PFSK-1 (cell line): ENCODE measurements at regions not wholly inside any gene's neighbourhood (a gene's known extent, or its start where the extent isn't known, plus 50 kb on each side); places are given as distances from the start of the nearest gene placed in this dataset.

ENCODE experiments used
- FOXP2 ChIP-seq: optimal IDR thresholded peaks from 2 replicates; pipeline ENCODE3; 2011; ENCODE audit warnings: borderline replicate concordance, control low read depth, inconsistent platforms; ENCODE audit not compliant: insufficient read depth; ENCODE audit errors: extremely low read length, extremely low read depth
- POLR2AphosphoS5 ChIP-seq: IDR thresholded peaks from 2 replicates; pipeline ENCODE4 v1.6.1; 2012; ENCODE audit warnings: low read depth, mild to moderate bottlenecking, control low read depth, low read length, moderate library complexity
- REST ChIP-seq, 2 experiments: IDR thresholded peaks; 2 replicates each; pipeline versions ENCODE4 v1.6.1 to v1.8.0; 2011 to 2012; ENCODE audit warnings: low read depth in 2 of 2, low read length in 2 of 2, control low read depth in 1 of 2, inconsistent platforms in 1 of 2, mild to moderate bottlenecking in 1 of 2, moderate library complexity in 1 of 2; ENCODE audit not compliant: insufficient read depth in 1 of 2
- SIN3A ChIP-seq: IDR thresholded peaks from 2 replicates; pipeline ENCODE4 v1.6.1; 2012; ENCODE audit warnings: mild to moderate bottlenecking, low read length, moderate library complexity, borderline replicate concordance; ENCODE audit not compliant: insufficient read depth
- TAF1 ChIP-seq: IDR thresholded peaks from 2 replicates; pipeline ENCODE4 v1.6.1; 2012; ENCODE audit warnings: low read length, control low read depth, borderline replicate concordance; ENCODE audit not compliant: insufficient read depth

GRCh38 chr4:58499182-58499581 is 1389.0 kb upstream of the IGFBP7 start:
- TF ChIP-seq TAF1 (no peak), FOXP2 (no peak), SIN3A (no peak), POLR2AphosphoS5 (no peak), REST (IDR thresholded peaks at IDR 0.05; ENCODE audit: insufficient read depth in 1 of 2, low read depth in 2 of 2, low read length in 2 of 2) (no peak)

GRCh38 chr4:58491620-58492019 is 1381.4 kb upstream of the IGFBP7 start:
- TF ChIP-seq SIN3A = no peak
- TF ChIP-seq FOXP2 = no peak
- TF ChIP-seq REST (IDR thresholded peaks at IDR 0.05; ENCODE audit: insufficient read depth in 1 of 2, low read depth in 2 of 2, low read length in 2 of 2) = no peak
- TF ChIP-seq TAF1 = no peak
- no peak for TF ChIP-seq POLR2AphosphoS5

GRCh38 chr4:58477950-58478349 is 1367.8 kb upstream of the IGFBP7 start:
- TF ChIP-seq FOXP2 (no peak), POLR2AphosphoS5 (no peak), SIN3A (no peak), REST (IDR thresholded peaks at IDR 0.05; ENCODE audit: insufficient read depth in 1 of 2, low read depth in 2 of 2, low read length in 2 of 2) (no peak)

GRCh38 chr4:58477513-58477912 is 1367.3 kb upstream of the IGFBP7 start:
- no peak for TF ChIP-seq REST (IDR thresholded peaks at IDR 0.05; ENCODE audit: insufficient read depth in 1 of 2, low read depth in 2 of 2, low read length in 2 of 2)
- no peak for TF ChIP-seq SIN3A
- TF ChIP-seq FOXP2 = no peak
- no peak for TF ChIP-seq TAF1

GRCh38 chr4:58475097-58475496 is 1364.9 kb upstream of the IGFBP7 start:
- no peak for TF ChIP-seq POLR2AphosphoS5
- TF ChIP-seq SIN3A = no peak
- TF ChIP-seq TAF1 = no peak
- no peak for TF ChIP-seq REST (IDR thresholded peaks at IDR 0.05; ENCODE audit: insufficient read depth in 1 of 2, low read depth in 2 of 2, low read length in 2 of 2)
- TF ChIP-seq FOXP2 = no peak
